ENCODE measurements at regions not wholly inside any gene's neighbourhood (a gene's known extent, or its start where the extent isn't known, plus 50 kb on each side); places are given as distances from the start of the nearest gene placed in this dataset.

DNA sequence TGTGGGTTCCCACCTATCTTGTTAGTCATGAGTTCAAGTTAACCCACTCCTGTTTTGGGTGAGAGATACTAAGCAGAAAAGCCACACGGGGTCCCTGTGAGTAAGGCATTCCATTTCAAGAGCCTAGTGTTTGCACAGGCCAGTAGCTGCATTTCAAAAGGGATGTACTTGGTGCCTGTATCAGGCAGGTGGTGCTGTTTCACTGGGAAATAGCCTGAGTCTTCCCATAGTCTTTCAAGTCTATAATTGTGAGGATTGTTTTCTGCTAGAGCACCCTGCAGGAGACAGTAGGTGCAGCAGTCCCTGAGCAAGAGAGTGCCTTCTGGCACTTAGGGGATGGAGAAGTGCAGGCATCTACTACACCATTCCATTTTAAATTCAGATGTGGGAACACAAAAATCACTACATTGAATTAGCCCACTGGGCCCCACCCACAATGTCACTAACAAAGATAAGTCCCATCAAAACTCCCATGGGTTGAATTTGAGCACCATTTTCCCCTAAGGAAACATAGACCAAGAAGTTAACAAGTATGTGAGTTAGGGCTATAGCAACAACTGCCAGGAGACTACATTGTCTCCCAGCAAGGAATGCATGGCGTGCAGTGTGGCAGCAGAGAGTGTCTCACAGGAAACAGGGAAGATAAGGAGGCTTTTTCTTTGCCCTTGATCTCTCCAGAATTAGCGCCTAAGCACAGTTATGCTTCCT, 263.2 kb downstream of the COX7C start:
- peak; percentile 56 to 73 for DNase-seq

DNA sequence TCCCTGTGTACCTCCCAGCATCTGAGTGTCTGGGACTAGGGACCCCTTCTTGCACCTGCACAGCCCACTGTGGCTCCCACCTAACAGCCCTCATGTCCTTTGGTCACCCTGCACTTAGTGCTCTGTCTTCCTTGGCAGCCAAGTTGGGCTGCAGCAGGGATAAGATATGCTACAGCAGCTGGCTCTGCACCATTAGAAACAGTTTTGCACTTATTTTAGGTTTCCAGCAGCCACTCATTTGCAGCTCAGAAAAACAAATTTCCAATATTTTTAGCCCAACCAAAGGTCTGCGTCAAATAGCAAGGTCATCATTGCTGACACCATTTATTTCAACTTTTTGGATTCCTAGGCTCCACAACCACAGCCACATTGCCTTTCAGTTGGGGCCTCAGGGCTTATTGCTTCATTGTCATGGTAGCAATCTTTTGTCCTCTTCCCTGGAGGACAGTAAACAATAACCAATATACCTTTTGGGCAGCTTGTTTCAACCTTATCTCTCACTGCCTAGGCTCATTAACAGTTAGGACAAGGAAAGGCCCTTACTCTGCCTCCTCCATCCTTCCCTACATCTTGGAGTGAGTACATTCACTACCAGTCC, 263.9 kb downstream of the COX7C start:
- DNase-seq: no peak

DNA sequence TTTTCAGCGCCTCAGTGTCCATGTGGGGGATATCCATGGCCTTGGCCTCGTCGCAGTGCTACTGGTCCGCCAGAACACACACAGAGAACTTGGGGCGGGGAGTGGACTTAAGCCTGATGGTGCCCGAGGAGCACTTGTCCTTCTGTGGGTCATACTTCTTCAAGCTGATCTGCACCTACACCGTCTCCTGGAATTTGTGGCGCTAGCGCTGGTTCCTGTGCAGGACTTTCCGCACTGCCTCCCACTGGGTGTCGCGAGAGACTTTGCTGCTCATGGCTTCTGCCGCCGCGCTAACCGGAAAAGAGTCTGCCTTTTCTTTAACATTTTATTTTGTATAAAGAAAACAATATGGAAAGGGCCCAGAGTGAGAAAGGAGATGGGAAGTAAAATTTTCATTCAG, 266.9 kb downstream of the COX7C start:
- DNase-seq: no peak

DNA sequence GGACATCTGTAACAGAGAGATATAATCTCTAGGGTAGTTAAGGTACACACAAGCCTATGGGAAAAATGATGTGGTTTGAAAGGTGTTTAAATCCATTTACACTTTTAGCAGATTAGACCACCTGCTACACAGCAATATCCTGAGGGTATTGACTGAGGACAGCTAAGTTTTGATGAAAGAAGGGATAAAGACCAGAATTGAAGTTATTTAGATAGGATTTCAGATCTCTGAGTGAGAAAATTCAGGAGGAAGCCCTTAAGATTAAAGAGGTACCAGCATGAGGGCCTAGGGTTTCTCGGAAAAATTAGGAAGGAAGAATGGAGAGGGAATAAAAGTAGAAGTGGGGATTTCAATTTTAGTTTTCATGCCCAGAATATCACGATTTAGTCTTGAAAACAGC, 267.3 kb downstream of the COX7C start:
- DNase-seq: no peak

DNA sequence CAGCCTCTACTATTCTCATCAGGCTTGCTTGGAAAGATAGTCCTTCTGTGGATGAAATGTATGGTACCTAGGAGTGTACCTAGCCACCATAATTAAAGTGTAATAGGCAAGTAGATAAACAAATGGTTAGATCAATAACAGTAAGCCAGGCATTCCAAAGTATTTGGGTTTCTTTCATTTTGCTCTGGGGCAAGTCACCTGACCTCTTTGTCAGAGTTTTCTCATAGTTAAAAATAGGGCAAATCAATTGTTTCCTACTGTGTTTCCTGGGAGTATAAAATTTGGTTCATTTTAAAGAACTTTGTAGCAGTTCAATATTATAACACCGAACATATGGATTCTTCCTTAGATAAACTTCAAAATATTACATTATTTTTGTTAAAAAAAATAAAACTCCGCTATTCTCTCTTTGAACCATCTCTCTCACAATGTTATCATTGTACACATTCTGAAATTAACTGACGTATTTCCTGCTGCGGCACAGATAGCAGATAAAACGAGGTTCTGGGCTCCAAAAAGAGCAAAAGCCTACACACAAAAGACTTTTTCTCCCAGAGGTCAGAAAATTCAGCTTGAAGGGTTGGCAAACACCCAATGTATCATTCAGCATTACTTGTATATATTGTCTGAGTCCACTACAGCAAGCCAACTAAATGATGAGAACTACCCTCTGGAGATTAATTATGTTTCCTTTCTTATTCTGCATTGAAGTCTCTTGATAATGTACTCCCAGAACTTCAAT, 267.9 kb downstream of the COX7C start:
- no peak for DNase-seq

DNA sequence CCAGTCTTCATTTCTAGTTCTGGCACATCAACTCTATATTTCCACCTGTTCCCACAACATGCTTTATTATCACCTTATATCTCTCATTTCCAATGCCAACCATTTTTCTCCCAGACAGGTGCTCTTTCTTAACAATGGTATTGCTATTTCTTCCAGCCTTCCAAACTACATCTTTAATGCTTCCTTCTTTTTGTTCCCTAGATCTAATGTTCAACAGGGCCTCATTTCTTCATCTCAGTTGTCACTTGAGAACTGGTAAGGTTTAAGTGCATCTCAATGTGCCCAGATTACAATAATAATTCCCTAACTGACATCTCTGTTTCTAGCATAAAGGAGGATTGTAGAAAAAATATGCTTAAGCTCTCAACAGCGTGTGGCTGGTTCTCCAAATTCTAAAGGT, 272.6 kb downstream of the COX7C start:
- DNase-seq: no peak

DNA sequence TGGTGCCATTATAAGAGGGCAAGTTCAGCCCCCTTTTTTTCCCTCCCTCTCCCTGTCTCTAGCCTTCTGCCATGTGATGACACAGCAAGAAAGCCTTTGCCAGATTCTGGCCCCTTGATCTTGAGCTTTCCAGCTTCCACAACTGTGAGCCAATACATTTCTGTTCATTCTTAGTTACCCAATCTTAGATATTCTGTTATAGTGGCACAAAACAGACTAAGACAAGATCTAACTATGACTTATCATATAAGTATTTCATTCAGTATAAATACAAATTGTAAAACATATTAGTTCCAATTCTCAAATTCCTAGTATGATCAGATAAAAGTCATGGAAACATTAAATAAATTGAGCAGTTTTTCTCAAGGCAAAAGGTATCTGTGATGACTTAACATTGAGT, 276.3 kb downstream of the COX7C start:
- no peak for DNase-seq

DNA sequence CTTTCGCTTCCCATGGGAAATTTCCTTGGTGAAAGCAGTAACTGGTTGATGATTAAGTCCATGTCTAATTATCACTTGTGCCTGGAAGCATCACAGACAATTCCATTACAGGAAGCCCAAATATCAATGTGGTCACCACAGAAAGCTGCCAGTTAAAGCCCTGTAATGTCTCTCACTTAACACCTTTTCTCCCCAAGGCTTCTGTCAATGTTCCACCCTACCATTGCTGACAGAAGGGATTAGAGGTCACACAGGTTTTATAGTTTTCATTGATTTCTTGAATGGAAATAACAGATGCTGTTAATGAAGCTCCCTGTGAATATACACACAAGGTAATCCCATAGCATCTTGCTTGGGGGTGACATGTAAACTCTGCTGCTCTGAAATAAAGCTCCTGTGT, 279.2 kb downstream of the COX7C start:
- no peak for DNase-seq

DNA sequence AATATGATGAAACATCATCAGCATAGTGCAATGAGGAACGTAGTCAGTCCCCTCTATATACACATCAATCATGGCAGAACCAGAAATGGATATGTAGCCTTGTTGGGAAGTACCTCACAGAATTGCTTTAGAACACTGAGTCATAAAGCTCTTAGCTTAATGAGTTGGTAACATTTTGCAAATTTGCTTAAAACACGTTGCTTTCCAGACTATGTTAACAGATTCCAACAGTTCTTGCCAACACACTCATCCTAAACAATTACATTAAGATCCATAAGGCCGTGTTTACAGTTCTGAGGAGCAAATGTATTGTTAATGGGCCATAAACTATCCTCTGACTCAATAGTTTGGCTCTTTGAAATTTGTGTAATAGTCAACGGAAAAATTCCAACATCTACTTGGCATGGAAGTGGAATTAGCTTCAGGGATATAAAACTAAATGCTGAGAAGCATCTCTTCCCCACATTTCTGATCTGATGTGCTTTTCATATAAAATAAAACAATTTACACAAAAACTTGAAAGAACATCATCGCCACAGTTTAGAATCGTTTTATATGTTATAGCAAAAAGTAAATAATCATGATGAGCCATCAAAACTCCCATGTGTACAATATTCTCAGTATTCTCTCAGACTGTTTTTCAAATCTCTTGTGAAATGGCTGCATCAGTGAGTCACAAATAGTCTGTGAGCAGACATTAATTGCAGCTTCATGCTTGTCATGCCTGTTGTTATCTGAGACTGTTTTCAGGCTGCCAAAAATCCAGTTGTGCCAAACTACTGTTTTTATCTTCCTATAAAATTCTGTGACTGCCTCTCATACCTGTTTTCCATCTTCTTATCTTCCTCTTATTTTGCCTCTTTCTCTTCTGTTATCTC, 291.9 kb downstream of the COX7C start:
- DNase-seq: no peak

DNA sequence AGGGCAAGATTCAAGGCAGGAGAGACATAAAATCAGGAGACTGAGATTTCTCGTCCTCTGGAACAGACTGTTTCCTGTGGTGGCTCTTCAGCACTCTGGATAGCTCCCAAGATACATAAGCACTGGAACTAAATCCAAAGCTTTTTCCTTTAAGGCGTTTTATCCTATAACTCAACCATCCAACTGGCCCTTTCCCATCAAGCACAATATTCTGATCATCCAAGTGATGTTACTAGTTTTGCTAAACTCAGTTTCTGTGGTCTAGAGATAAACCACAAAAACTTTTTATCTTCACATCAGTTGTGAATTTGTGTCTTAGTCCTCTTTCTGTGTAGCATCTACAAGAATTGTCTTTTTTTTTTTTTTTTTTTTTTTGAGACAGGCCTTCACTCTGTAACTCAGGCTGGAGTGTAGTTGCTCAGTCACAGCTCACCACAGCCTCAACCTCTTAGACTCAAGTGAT, 299.4 kb downstream of the COX7C start:
- no peak for DNase-seq

DNA sequence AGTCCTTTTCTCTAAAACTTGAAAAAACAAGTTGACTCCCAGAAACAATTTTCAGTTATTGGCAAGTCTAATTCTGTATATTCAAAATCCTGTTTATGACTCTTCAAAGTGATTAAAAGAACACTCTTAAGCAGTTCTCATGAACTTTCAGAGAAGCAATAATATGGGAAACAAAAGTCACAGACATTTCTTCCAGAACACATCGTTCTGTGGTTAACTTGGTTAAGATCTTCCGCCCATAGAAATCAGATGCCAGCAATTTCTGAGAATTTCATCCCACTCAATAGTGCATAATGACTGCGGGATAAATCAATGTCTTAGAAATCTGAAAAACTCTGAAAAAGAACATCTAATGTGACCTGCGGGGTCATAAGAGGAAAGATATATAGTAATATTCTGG, 300.5 kb downstream of the COX7C start:
- DNase-seq: no peak

DNA sequence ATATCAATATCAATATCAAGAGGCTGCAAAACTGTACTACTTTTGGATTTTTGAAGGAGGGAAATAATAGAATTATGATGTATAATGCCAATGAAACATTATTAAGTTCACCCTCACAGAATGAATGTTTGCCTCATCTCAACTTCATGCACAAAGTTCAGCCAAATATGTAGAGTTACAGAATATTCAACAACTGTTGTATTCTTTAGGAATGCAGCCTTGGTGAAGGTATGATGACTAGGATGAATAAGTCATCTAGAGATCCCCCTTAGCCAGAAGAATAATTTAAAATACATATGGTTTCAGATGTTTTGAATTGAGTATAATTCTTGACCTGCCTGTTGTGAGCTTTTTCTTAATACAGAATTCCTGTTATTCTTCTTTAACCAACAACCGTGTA, 308.3 kb downstream of the COX7C start:
- DNase-seq: no peak

DNA sequence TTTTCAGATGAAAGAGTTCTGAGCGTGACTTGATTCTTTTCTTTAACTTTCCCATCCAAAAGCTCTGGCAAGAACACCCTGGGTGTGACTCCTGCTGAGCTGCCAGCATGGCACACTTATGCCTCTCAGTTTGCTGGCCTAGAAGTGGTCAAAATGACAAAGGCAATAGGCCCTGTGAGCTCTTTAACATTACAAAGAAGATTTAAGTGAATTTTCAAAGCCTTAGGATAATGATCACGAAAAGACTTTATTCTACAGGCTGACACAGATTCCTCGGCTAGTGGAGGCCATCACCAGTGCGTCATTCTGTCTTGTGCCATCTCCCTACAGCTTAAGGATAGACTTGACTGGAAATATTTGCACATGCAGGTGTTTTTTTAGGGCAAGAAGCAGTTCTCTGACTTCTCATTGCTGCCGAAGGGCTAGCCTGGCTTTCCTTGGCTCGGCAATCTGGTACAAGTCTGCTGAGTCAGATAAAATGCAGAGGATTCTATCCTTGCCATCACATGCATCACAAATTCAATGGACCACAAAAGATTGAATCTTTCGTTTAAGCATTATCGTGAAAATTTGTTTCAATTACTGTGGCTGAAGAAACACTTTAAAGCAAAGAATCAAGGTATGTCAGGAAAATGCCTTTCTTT, 311.5 kb downstream of the COX7C start:
- no peak for DNase-seq

DNA sequence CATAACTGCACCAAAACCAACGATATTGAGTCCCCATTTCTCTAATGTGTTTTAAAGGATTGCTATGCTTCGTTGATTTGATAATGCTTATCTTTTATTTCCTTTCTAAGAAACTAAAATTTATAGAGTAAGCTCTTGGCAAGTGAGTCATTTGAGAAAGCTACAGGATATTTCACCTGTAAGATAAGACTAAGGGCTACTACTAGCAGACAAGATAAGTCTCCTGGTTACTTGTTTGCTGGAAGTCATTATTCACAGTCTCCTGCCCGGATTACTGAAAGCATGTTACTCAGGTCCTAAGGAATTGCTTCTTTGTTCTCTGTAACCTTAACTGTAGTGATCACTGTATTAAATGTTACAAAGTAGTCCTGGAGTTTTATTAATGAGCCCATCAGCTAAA, 315.9 kb upstream of the RASA1 start:
- DNase-seq: no peak

DNA sequence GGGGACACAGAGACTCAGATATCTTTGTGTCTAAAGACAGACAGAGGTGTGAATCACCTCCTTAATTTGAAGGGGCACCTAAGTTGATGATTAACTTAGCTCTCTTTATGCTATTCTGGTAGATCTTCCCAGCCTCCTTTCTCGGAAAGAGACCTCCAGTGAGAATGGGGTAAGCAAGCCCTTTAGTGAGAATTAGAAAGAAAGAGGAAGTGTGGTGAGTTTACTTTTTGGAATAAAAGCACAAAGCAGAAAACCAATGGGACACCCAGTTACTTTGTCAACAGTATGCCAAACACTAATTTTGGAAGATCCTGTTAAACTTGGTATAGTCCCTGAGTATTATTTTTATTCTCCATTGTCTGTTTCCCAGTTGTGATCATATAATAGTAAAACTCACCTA, 302.8 kb upstream of the RASA1 start:
- no peak for DNase-seq

DNA sequence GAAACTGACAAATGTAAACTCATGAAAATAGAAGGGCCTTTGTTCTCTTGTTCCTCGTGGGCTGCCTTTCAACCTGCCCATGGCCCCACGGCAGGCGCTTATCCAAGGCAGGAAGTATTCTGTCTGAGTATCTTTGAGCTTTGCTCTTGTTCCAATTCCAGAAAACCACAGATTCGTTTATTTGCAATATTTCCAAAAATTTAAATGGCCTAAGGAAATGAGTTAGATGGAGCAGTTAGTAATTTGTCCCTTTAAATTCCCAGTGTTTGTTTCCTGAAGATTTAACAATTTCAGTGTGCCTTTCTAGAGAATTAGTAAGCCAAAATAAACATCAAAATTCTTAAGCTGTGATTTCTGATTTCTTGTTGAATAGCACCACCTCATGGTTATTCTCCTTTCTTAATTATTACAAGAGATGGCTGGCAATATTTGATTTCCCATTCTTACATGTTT, 299.4 kb upstream of the RASA1 start:
- peak; percentile 17 to 36 for DNase-seq

DNA sequence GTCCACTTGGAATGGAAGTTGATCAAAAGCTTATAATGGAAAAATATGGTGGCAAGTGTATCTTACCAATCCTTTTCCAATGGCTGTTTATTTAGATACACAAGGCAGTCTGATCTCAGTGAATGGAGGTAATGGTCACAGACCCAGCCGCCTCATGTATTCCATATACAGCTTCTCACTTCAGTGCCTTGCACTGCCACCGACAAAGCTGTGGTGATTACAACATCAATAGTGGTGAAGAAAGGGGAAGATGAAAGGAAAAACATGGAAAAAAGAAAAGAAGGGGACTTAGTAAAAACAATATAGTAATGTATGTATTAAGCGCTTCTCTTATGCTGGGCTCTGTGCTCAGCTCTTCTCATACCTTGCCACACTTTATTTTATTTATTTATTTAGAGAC, 297.3 kb upstream of the RASA1 start:
- DNase-seq: no peak

DNA sequence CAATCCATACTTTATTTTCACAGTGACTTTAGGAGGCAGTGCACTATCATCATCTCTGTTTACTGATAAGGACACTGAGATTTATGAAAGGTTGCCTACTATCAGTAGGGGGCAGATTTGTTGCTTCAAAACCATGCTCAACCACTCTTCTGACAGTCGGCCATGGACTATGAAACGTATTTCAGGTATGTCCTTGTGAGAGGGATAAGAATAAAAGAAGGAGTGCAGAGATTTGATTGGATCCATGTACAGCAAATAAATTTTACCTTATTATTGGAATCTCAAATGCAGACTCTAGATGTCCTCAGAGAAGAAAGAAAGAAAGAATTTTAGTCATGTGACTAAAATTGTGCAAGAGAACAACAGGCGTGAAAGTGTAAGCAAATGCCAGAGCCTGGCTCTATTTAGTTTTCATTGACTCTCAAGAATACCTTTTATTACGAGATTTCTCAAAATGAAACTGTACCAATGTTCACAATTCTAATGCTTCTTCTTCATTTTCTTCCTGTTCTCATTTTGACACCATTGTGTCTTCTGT, 296.6 kb upstream of the RASA1 start:
- DNase-seq: no peak

DNA sequence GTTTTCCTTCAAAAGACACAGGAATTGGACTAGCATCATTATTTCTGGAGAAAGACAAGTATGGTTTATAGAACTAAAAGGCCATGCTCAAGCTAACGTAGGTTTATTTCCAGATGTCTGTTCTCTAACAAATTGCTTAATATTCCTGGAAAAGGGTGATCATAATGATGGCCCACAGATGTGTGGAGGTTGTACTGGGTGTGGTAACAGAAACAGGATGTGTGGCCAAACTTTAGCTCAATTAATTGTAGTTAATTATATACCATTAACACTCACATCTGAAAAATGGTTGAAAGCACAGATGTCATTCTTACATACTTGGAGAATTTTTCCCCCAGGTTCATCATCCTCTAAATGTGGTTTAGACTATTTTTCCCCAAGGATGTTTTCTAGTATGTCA, 292.7 kb upstream of the RASA1 start:
- no peak for DNase-seq

DNA sequence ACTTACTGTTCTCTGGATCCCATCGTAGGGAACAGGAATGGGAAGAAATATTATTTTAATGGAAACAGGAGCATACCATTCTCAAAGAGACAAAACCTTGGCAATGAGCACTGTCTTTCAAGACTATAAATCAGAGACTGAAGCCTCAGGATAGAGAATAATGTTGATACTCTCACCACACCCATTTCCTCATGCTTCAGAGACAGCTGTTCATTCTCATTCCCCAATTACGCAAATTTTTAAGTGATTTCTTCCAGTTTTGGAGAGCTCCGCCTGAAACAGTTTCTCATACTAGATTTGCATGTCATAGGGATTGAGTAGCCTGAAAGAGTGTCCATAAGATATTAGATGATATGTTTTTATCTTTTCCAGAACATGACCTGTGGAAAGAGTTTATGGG, 290.5 kb upstream of the RASA1 start:
- no peak for DNase-seq

DNA sequence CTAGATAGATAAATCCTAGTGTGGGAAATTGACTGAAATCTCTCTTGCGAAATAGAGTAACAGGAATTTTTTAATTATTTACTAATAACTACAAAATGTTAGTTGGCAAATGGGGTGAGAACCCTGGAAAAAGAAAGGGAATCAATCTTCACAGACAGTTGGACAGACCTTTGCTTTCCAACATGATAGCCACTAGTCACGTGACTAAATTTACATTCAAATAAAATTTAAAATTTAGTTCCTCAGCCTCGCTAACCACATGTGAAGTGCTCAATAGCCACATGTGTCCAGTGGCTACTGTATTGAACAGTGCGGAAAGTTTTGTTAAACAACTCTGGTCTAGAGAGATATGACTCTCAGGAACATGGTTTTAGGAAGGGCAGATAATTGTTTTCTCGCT, 289.9 kb upstream of the RASA1 start:
- DNase-seq: no peak

DNA sequence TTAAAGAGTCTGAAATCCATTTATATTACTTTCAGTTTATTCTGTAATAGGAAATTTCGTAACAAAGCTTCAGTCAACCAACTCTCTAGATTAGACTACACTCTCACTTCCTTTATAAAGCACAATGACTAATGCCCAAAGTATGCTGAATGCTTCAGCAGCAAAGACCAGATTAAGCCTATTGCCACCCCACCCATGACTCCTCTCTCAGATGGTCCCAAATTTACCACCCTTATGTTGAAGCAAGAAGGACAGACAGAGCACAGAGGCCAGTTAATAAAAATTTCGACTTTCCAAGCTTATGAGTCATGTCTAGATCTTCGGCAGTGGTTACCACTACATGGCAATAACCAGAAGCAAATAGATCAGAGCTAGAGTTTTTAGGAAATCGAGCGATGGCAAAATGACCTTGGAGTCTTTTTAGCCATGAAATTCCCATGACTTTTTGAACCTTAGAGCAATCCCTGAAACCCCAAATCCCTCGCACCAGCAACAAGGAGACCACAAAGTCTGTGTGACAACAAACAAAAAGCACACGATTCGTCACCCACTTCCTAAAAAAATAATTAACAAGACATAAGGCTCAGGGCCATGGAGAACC, 287.8 kb upstream of the RASA1 start:
- DNase-seq: no peak
